H9 (cell line): ENCODE measurements at regions not wholly inside any gene's neighbourhood (a gene's known extent, or its start where the extent isn't known, plus 50 kb on each side); places are given as distances from the start of the nearest gene placed in this dataset.
A peak's percentile ranks its signal among the peaks of the same experiment; 100 is the strongest.

Source experiments
- DNase-seq: peaks from one replicate; pipeline ENCODE4 v3.0.0-alpha.2; 2017
- H2AFZ ChIP-seq: one replicate; pipeline ENCODE4 v1.6.1; 2013; ENCODE audit warnings: mild to moderate bottlenecking, low read length, control low read depth, moderate library complexity
- H2AK5ac ChIP-seq: 2 replicates; pipeline ENCODE4 v1.6.1; 2013; ENCODE audit warnings: low read length, control low read depth, mixed read lengths; ENCODE audit not compliant: insufficient read length
- H2BK120ac ChIP-seq: one replicate; pipeline ENCODE4 v1.6.1; 2013; ENCODE audit warnings: low read depth, mild to moderate bottlenecking, low read length, control low read depth, inconsistent platforms; ENCODE audit not compliant: poor library complexity, severe bottlenecking
- H2BK12ac ChIP-seq: 2 replicates; pipeline ENCODE4 v1.6.1; 2013; ENCODE audit warnings: low read length, control low read depth, mixed read lengths, low read depth; ENCODE audit not compliant: insufficient read length
- H2BK15ac ChIP-seq: 2 replicates; pipeline ENCODE4 v1.6.1; 2013; ENCODE audit warnings: low read depth, low read length, control low read depth
- H2BK20ac ChIP-seq: one replicate; pipeline ENCODE4 v1.6.1; 2013; ENCODE audit warnings: low read depth, mild to moderate bottlenecking, low read length, control low read depth, inconsistent platforms; ENCODE audit not compliant: poor library complexity, severe bottlenecking
- H2BK5ac ChIP-seq: 2 replicates; pipeline ENCODE4 v1.6.1; 2013; ENCODE audit warnings: low read length, control low read depth, mixed read lengths; ENCODE audit not compliant: insufficient read length
- H3K14ac ChIP-seq: 2 replicates; pipeline ENCODE4 v1.6.1; 2013; ENCODE audit warnings: low read length, control low read depth; ENCODE audit not compliant: insufficient read depth
- H3K18ac ChIP-seq: 2 replicates; pipeline ENCODE4 v1.6.1; 2013; ENCODE audit warnings: low read depth, mild to moderate bottlenecking, mixed read lengths, low read length, control low read depth; ENCODE audit not compliant: insufficient read length
- H3K23ac ChIP-seq: 2 replicates; pipeline ENCODE4 v1.6.1; 2013; ENCODE audit warnings: low read length, control low read depth, mixed read lengths, low read depth; ENCODE audit not compliant: insufficient read length
- H3K23me2 ChIP-seq: 2 replicates; pipeline ENCODE4 v1.6.1; 2013; ENCODE audit warnings: low read depth, mild to moderate bottlenecking, mixed read lengths, low read length, control low read depth; ENCODE audit not compliant: insufficient read length, poor library complexity, severe bottlenecking
- H3K27ac ChIP-seq: 2 replicates; pipeline ENCODE4 v1.5.1; 2013; ENCODE audit warnings: low read length, control low read depth, mixed read lengths, low read depth; ENCODE audit not compliant: insufficient read length
- H3K27me3 ChIP-seq: 2 replicates; pipeline ENCODE4 v1.6.1; 2013; ENCODE audit warnings: low read length, control low read depth, inconsistent platforms; ENCODE audit not compliant: insufficient read depth
- H3K4ac ChIP-seq: 2 replicates; pipeline ENCODE4 v1.6.1; 2013; ENCODE audit warnings: low read depth, mild to moderate bottlenecking, control low read depth, inconsistent platforms, low read length, moderate library complexity
- H3K4me1 ChIP-seq: 2 replicates; pipeline ENCODE4 v1.6.1; 2013; ENCODE audit warnings: low read length, control low read depth, inconsistent platforms; ENCODE audit not compliant: insufficient read depth
- H3K4me2 ChIP-seq: 2 replicates; pipeline ENCODE4 v1.6.1; 2013; ENCODE audit warnings: low read length, control low read depth, mixed read lengths; ENCODE audit not compliant: insufficient read length, insufficient read depth
- H3K56ac ChIP-seq: 2 replicates; pipeline ENCODE4 v1.6.1; 2013; ENCODE audit warnings: low read depth, mild to moderate bottlenecking, mixed read lengths, low read length, control low read depth; ENCODE audit not compliant: insufficient read length
- H3K79me1 ChIP-seq: 2 replicates; pipeline ENCODE4 v1.6.1; 2013; ENCODE audit warnings: low read depth, mild to moderate bottlenecking, moderate library complexity, low read length, control low read depth, inconsistent platforms; ENCODE audit not compliant: insufficient read depth, poor library complexity, severe bottlenecking
- H3K79me2 ChIP-seq: 2 replicates; pipeline ENCODE4 v1.6.1; 2013; ENCODE audit warnings: low read length, control low read depth, inconsistent platforms; ENCODE audit not compliant: insufficient read depth
- H3K9ac ChIP-seq: 2 replicates; pipeline ENCODE4 v1.6.1; 2013; ENCODE audit warnings: low read length, control low read depth, mixed read lengths; ENCODE audit not compliant: insufficient read length; ENCODE audit errors: extremely low read depth
- H3K9me3 ChIP-seq: one replicate; pipeline ENCODE4 v1.6.1; 2013; ENCODE audit warnings: low read depth, low read length, inconsistent platforms; ENCODE audit not compliant: control insufficient read depth
- H3T11ph ChIP-seq: one replicate; pipeline ENCODE4 v1.6.1; 2013; ENCODE audit warnings: mild to moderate bottlenecking, low read length, control low read depth, inconsistent platforms
- H4K20me1 ChIP-seq: one replicate; pipeline ENCODE4 v1.6.1; 2013; ENCODE audit not compliant: control insufficient read depth, insufficient read length, insufficient read depth
- H4K5ac ChIP-seq: 2 replicates; pipeline ENCODE4 v1.6.1; 2013; ENCODE audit warnings: low read depth, mild to moderate bottlenecking, mixed read lengths, low read length, control low read depth; ENCODE audit not compliant: insufficient read length
- H4K8ac ChIP-seq: replicated peaks from 2 replicates; pipeline ENCODE4 v1.6.1; 2013; ENCODE audit warnings: low read length, control low read depth, mixed read lengths, low read depth; ENCODE audit not compliant: insufficient read length
- H4K91ac ChIP-seq: 2 replicates; pipeline ENCODE4 v1.6.1; 2013; ENCODE audit warnings: low read depth, mild to moderate bottlenecking, moderate library complexity, mixed read lengths, low read length, control low read depth; ENCODE audit not compliant: insufficient read length
- H3K27ac Mint-ChIP-seq, 3 experiments: 2 replicates in 2 of 3; 3 replicates in 1 of 3; pipeline ENCODE4 v1.8.0; 2020 to 2021; ENCODE audit warnings: mixed read lengths in 3 of 3, mild to moderate bottlenecking in 1 of 3, moderate library complexity in 1 of 3
- H3K27me3 Mint-ChIP-seq: 2 replicates; pipeline ENCODE4 v1.8.0; 2021; ENCODE audit warnings: low read depth, mild to moderate bottlenecking, moderate library complexity, mixed read lengths
- H3K36me3 Mint-ChIP-seq, 3 experiments: 2 replicates in 2 of 3; 3 replicates in 1 of 3; pipeline ENCODE4 v1.8.0; 2020 to 2021; ENCODE audit warnings: low read depth in 3 of 3, mixed read lengths in 3 of 3; ENCODE audit not compliant: insufficient read depth in 1 of 3
- H3K4me1 Mint-ChIP-seq, 2 experiments: 2 replicates each; pipeline ENCODE4 v1.8.0; 2020; ENCODE audit warnings: mixed read lengths in 2 of 2
- H3K4me3 Mint-ChIP-seq, 2 experiments: 2 replicates in 1 of 2; 3 replicates in 1 of 2; pipeline ENCODE4 v1.8.0; 2020 to 2021; ENCODE audit warnings: mild to moderate bottlenecking in 2 of 2, mixed read lengths in 2 of 2, moderate library complexity in 1 of 2
- H3K9me3 Mint-ChIP-seq, 2 experiments: 2 replicates in 1 of 2; 3 replicates in 1 of 2; pipeline ENCODE4 v1.8.0; 2020; ENCODE audit warnings: mild to moderate bottlenecking in 2 of 2, mixed read lengths in 2 of 2, moderate library complexity in 1 of 2
- WGBS: extraction: QIAGEN DNeasy Blood & Tissue Kit; methylation state at CpG from one replicate; pipeline ENCODE4 v1.1.7; 2013; ENCODE audit warnings: missing lambda C conversion rate, low lambda C conversion rate, mixed read lengths; ENCODE audit not compliant: insufficient read length; ENCODE audit errors: extremely low coverage; 5-methylcytosine and 5-hydroxymethylcytosine counted together
- TF ChIP-seq, protein P1 (sequence below): fragments of 200-600 bp; sonication (generic); conservative IDR thresholded peaks from 3 replicates; pipeline ENCODE4 v1.8.0; 2021; ENCODE audit warnings: antibody characterized with exemption, mild to moderate bottlenecking

GRCh38 chr9:91004992-91005391, 203.4 kb downstream of the SYK start:
- no peak overlapping the region for H3K4me3 Mint-ChIP-seq

More at GRCh38 chr9:91004992-91005391, 203.4 kb downstream of the SYK start:
- Histone ChIP-seq H3K4me2 (no peak overlapping the region), H2BK15ac (no peak overlapping the region), H3K27ac (no peak overlapping the region), H3K4me1 (no peaks in the 10 kb centered on the region), H3K79me2 (no peaks in the 10 kb centered on the region), H2BK5ac (no peak overlapping the region), H2AFZ (no peak overlapping the region), H2BK120ac (no peak overlapping the region), H2BK20ac (no peak overlapping the region), H2BK12ac (no peak overlapping the region), H3K14ac (no peak overlapping the region), H2AK5ac (no peak overlapping the region), H3T11ph (no peak overlapping the region), H4K20me1 (no peaks in the 10 kb centered on the region), H3K79me1 (no peaks in the 10 kb centered on the region), H3K4ac (no peak overlapping the region), H3K9me3 (peaks cover 5% of the 10 kb centered on the region), H3K56ac (no peak overlapping the region), H4K8ac (no peak overlapping the region), H3K23me2 (no peaks in the 10 kb centered on the region), H3K9ac (no peak overlapping the region), H4K5ac (no peak overlapping the region), H3K27me3 (no peaks in the 10 kb centered on the region), H3K23ac (no peak overlapping the region), H3K18ac (no peak overlapping the region), H4K91ac (no peak overlapping the region)
- H3K9me3 Mint-ChIP-seq: peaks cover 13 to 23% of the 10 kb centered on the region in 2 experiments
- no peak overlapping the region for H3K27ac Mint-ChIP-seq
- TF ChIP-seq, protein P1, sequence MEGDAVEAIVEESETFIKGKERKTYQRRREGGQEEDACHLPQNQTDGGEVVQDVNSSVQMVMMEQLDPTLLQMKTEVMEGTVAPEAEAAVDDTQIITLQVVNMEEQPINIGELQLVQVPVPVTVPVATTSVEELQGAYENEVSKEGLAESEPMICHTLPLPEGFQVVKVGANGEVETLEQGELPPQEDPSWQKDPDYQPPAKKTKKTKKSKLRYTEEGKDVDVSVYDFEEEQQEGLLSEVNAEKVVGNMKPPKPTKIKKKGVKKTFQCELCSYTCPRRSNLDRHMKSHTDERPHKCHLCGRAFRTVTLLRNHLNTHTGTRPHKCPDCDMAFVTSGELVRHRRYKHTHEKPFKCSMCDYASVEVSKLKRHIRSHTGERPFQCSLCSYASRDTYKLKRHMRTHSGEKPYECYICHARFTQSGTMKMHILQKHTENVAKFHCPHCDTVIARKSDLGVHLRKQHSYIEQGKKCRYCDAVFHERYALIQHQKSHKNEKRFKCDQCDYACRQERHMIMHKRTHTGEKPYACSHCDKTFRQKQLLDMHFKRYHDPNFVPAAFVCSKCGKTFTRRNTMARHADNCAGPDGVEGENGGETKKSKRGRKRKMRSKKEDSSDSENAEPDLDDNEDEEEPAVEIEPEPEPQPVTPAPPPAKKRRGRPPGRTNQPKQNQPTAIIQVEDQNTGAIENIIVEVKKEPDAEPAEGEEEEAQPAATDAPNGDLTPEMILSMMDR: peak; percentile 38; the same call in 2 of the 3 replicates
- H3K36me3 Mint-ChIP-seq: peaks cover 5 to 16% (median 7%) of the 10 kb centered on the region in 3 experiments; a peak in 6 of 7 replicates
- no CpG with 5 or more reads among the region's 4 CpGs for WGBS
- H3K27me3 Mint-ChIP-seq: no peaks in the 10 kb centered on the region; the same call in 1 of the 2 replicates
- peak; percentile 47 for DNase-seq
- no peaks in the 10 kb centered on the region for H3K4me1 Mint-ChIP-seq
